SU-DHL-6 (cell line): ENCODE measurements at regions not wholly inside any gene's neighbourhood (a gene's known extent, or its start where the extent isn't known, plus 50 kb on each side); places are given as distances from the start of the nearest gene placed in this dataset.

Experiments used
- EZH2phosphoT487 ChIP-seq: fragments of 200-600 bp; sonication (generic), shearing (Covaris generic); conservative IDR thresholded peaks from 2 replicates; pipeline ENCODE4 v1.6.1; 2018; ENCODE audit warnings: mild to moderate bottlenecking, antibody characterized with exemption, low read length, moderate library complexity, mixed read lengths
- TF ChIP-seq, protein P1 (sequence below): fragments of 200-600 bp; sonication (generic); IDR thresholded peaks from one replicate; pipeline ENCODE4 v1.5.1; 2017; ENCODE audit warnings: antibody characterized with exemption, mild to moderate bottlenecking, low read length, moderate library complexity; ENCODE audit not compliant: insufficient read depth, poor library complexity, severe bottlenecking

DNA sequence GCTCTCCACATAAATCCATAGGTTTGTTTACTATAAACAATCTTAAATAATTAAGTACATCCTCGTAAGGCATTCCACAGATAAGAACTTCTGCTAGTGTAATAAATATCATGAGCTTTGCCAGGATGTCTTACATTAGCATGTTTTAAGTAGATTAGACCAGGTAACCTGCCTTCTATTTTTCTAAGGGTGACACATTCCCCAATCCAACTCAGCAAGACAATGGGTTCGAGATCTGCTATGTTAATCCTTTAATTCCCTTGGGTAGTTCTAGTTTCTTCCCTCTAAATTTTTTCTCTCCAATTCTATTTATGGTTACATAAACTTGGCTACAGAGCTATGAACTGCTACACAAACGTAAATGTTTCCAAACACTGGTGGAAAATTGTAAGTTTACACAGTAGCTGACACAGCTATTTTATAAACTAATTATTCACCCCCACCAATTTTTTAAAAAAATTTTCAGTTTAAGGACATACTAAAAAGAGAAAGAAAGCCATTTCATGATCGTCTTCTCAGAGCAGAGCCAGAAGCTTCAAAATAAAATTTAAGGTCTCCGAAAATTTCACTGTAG is 386.5 kb upstream of the SLC39A10 start:
- TF ChIP-seq, protein P1, sequence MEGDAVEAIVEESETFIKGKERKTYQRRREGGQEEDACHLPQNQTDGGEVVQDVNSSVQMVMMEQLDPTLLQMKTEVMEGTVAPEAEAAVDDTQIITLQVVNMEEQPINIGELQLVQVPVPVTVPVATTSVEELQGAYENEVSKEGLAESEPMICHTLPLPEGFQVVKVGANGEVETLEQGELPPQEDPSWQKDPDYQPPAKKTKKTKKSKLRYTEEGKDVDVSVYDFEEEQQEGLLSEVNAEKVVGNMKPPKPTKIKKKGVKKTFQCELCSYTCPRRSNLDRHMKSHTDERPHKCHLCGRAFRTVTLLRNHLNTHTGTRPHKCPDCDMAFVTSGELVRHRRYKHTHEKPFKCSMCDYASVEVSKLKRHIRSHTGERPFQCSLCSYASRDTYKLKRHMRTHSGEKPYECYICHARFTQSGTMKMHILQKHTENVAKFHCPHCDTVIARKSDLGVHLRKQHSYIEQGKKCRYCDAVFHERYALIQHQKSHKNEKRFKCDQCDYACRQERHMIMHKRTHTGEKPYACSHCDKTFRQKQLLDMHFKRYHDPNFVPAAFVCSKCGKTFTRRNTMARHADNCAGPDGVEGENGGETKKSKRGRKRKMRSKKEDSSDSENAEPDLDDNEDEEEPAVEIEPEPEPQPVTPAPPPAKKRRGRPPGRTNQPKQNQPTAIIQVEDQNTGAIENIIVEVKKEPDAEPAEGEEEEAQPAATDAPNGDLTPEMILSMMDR: no peak
- TF ChIP-seq EZH2phosphoT487: no peak
